ENCODE measurements at regions not wholly inside any gene's neighbourhood (a gene's known extent, or its start where the extent isn't known, plus 50 kb on each side); places are given as distances from the start of the nearest gene placed in this dataset.

GRCh38 chr15:45921978-45922377 lies 287.1 kb downstream of the SQOR start:
- TF ChIP-seq, protein P1, sequence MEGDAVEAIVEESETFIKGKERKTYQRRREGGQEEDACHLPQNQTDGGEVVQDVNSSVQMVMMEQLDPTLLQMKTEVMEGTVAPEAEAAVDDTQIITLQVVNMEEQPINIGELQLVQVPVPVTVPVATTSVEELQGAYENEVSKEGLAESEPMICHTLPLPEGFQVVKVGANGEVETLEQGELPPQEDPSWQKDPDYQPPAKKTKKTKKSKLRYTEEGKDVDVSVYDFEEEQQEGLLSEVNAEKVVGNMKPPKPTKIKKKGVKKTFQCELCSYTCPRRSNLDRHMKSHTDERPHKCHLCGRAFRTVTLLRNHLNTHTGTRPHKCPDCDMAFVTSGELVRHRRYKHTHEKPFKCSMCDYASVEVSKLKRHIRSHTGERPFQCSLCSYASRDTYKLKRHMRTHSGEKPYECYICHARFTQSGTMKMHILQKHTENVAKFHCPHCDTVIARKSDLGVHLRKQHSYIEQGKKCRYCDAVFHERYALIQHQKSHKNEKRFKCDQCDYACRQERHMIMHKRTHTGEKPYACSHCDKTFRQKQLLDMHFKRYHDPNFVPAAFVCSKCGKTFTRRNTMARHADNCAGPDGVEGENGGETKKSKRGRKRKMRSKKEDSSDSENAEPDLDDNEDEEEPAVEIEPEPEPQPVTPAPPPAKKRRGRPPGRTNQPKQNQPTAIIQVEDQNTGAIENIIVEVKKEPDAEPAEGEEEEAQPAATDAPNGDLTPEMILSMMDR (IDR thresholded peaks at IDR 0.05; ENCODE audit: insufficient read depth, missing control alignments) = no peak
- FAIRE-seq (no peak), DNase-seq (ENCODE audit: insufficient read length, low spot score) (no peak)

GRCh38 chr15:45941367-45941766 lies 306.5 kb downstream of the SQOR start:
- no peak for FAIRE-seq
- TF ChIP-seq, protein P1 (IDR thresholded peaks at IDR 0.05; ENCODE audit: insufficient read depth, missing control alignments) = no peak
- DNase-seq (ENCODE audit: insufficient read length, low spot score) = no peak

DNA sequence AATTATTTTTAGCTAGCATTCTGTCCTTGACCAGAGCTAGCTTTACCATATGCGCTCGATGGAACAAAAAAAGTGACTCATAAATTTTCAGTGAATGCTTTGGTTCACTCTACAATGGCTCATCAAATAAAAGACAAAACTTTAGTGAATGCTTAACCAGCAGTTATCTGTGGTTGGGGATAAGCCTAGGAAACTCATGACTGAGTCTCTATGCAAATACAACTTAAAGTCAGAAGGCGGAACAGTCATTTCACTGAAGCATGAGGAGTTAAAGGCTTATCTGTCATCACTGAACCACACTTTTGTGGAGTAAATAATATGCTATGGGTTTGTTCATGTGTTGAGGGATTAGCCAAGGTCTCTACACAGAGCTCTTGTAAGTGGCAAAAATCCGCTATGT lies 308.4 kb downstream of the SQOR start:
- FAIRE-seq (no peak), DNase-seq (ENCODE audit: insufficient read length, low spot score) (no peak)
- TF ChIP-seq, protein P1 (IDR thresholded peaks at IDR 0.05; ENCODE audit: insufficient read depth, missing control alignments) = no peak

DNA sequence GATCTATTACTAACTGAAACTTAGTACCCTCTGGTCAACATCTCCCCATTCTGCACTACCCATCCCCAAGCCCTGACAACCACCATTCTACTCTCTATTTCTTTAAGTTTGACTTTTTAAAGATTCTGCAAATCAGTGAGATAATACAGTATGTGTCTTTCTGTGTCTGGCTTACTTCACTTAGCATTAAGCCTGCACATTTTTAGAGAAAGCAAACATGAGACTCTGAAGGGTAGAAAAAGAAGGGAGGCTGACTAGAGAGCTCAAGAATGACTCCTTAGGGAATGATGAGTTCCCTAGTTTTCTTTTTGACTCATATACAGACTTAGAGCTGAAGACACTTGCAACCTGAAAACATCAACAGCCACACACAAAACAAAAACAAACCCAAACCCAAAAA lies 311.3 kb downstream of the SQOR start:
- TF ChIP-seq, protein P1 (IDR thresholded peaks at IDR 0.05; ENCODE audit: insufficient read depth, missing control alignments) = no peak
- FAIRE-seq (no peak), DNase-seq (ENCODE audit: insufficient read length, low spot score) (no peak)

DNA sequence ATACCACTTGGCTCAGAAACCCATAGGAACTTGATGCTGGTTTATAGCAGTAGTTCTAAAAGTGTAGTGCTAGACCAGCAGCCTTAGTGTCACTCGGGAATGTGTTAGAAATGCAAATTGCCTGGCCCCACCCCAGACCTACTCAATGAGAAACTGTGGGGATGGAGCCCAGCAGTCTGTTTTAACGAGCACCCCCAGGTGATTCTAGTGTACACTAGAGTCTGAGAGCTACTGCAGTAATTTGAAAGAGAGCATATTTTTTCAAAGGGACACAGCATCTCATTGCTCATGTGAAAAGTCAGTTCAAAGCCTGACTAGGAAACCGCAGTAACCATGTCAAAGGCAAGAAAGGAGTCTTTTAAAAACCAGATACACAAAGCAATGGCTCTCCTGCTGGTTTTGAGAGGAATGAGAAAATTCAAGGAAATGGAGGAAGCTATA lies 313.4 kb downstream of the SQOR start:
- TF ChIP-seq, protein P1 (IDR thresholded peaks at IDR 0.05; ENCODE audit: insufficient read depth, missing control alignments) = no peak
- no peak for FAIRE-seq

DNA sequence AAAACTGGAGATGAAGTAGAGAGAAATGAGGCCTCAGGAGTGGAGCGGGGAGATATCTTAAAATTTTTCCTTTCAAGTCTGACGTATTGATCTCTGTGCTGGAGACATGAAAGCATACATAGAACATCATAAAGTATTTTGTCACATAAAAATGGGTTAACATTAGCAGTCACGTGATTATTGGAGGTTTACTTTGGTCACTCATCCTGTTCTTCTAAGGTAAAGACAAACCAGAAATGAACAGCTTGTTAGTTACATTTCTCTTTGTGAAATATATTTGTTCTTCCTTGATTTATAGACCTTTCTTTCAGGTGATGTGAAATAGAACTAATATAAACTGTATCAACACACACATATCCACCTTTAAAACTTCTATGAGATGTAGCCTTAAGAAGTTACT lies 324.1 kb downstream of the SQOR start:
- FAIRE-seq (no peak), DNase-seq (ENCODE audit: insufficient read length, low spot score) (no peak)
- TF ChIP-seq, protein P1 (IDR thresholded peaks at IDR 0.05; ENCODE audit: insufficient read depth, missing control alignments) = no peak

More for the DNA sequence above, 313.4 kb downstream of the SQOR start:
- no peak for DNase-seq (ENCODE audit: insufficient read length, low spot score)

- FAIRE-seq (no peak), DNase-seq (ENCODE audit: insufficient read length, low spot score) (no peak)
- TF ChIP-seq, protein P1 (IDR thresholded peaks at IDR 0.05; ENCODE audit: insufficient read depth, missing control alignments) = no peak
Measured at GRCh38 chr15:45962733-45963132, 327.9 kb downstream of the SQOR start.

All from D721Med (cell line).